ENCODE measurements at regions not wholly inside any gene's neighbourhood (a gene's known extent, or its start where the extent isn't known, plus 50 kb on each side); places are given as distances from the start of the nearest gene placed in this dataset.

DNA sequence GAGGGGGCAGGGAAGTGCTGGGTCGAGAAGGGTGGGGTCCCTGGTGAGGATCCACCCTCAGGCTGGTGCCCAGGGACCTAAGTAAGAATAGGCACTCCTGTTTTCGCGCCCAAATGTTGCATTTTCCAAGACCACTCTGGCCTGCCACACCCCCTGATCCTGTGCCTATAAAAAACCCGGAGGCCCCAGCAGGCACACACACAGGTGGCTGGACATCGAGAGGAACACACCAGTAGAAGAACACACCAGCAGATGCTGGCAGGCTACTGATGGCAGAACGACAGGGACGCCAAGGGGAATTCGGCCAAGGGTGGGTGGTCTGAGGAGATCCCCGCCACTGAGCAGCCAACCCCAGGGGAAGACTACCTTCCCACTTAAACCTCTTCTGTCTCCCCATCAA lies 633.9 kb upstream of the POT1 start:
- Histone ChIP-seq H3K9me1 (ENCODE audit: control insufficient read depth, extremely low read depth, insufficient read depth, low read length) (no peaks in the 10 kb centered on the region), H3K27me3 (ENCODE audit: control insufficient read depth, extremely low read depth, insufficient read depth, low read length) (no peaks in the 10 kb centered on the region), H3K36me3 (ENCODE audit: control insufficient read depth in 2 of 2, extremely low read depth in 1 of 2, insufficient read depth in 2 of 2, low read length in 2 of 2) (no peaks in the 10 kb centered on the region), H3K4me1 (ENCODE audit: control insufficient read depth, extremely low read depth, insufficient read depth, low read length) (no peaks in the 10 kb centered on the region), H3K4me3 (ENCODE audit: control insufficient read depth in 2 of 3, extremely low read depth in 1 of 3, insufficient read depth in 2 of 3, low read depth in 1 of 3, low read length in 3 of 3) (no peak overlapping the region), H3K9ac (ENCODE audit: control insufficient read depth, extremely low read depth, insufficient read depth, low read length) (no peak overlapping the region), H3K79me2 (ENCODE audit: control insufficient read depth, insufficient read depth, low read length) (no peaks in the 10 kb centered on the region), H3K4me2 (ENCODE audit: control insufficient read depth, extremely low read depth, insufficient read depth, low read depth, low read length) (no peak overlapping the region), H3K9me3 (ENCODE audit: control insufficient read depth, low read depth, low read length) (no peaks in the 10 kb centered on the region), H2AFZ (ENCODE audit: control insufficient read depth, low read length) (no peak overlapping the region), H4K20me1 (ENCODE audit: control insufficient read depth, extremely low read depth, insufficient read depth, low read length) (no peaks in the 10 kb centered on the region), H3K27ac (ENCODE audit: control insufficient read depth, insufficient read depth, low read length) (no peak overlapping the region)
- TF ChIP-seq, protein P1, sequence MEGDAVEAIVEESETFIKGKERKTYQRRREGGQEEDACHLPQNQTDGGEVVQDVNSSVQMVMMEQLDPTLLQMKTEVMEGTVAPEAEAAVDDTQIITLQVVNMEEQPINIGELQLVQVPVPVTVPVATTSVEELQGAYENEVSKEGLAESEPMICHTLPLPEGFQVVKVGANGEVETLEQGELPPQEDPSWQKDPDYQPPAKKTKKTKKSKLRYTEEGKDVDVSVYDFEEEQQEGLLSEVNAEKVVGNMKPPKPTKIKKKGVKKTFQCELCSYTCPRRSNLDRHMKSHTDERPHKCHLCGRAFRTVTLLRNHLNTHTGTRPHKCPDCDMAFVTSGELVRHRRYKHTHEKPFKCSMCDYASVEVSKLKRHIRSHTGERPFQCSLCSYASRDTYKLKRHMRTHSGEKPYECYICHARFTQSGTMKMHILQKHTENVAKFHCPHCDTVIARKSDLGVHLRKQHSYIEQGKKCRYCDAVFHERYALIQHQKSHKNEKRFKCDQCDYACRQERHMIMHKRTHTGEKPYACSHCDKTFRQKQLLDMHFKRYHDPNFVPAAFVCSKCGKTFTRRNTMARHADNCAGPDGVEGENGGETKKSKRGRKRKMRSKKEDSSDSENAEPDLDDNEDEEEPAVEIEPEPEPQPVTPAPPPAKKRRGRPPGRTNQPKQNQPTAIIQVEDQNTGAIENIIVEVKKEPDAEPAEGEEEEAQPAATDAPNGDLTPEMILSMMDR (optimal IDR thresholded peaks at IDR 0.05 in 1 of 3, IDR thresholded peaks at IDR 0.05 in 1 of 3, conservative IDR thresholded peaks at IDR 0.05 in 1 of 3; ENCODE audit: extremely low read depth in 1 of 3, insufficient read depth in 2 of 3, low read length in 3 of 3), result no peak
- TF ChIP-seq EZH2 (IDR thresholded peaks at IDR 0.05; ENCODE audit: low read length), result no peak
- no peak for DNase-seq (ENCODE audit: low read depth, low spot score)
- no peak for FAIRE-seq
- dilution Hi-C loops (cut with MboI; ENCODE audit: extremely low pct_ligation_motif_present, low sequenced_read_pairs), result no loop called here

DNA sequence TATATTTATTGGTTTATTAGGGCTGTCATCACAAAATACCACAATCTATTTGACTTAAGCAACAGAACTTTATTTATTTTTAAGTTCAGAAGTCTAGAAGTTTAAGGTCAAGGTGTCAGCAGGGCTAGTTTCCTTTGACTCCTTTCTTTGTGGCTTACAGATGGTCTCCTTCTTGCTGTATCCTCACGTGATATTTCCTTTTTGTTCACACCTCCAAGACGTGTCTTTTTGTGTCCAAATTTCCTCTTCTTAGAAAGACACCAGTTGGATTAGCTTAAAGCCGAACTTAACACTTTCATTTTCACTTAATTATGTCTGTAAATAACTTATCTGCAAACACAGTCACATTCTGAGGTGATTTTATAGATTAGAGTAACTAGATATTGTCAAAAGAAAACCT lies 631.4 kb upstream of the POT1 start:
- FAIRE-seq (no peak), DNase-seq (ENCODE audit: low read depth, low spot score) (no peak)
- Histone ChIP-seq H3K9me1 (ENCODE audit: control insufficient read depth, extremely low read depth, insufficient read depth, low read length) (no peaks in the 10 kb centered on the region), H4K20me1 (ENCODE audit: control insufficient read depth, extremely low read depth, insufficient read depth, low read length) (no peaks in the 10 kb centered on the region), H3K9me3 (ENCODE audit: control insufficient read depth, low read depth, low read length) (no peaks in the 10 kb centered on the region), H2AFZ (ENCODE audit: control insufficient read depth, low read length) (no peak overlapping the region), H3K4me1 (ENCODE audit: control insufficient read depth, extremely low read depth, insufficient read depth, low read length) (no peaks in the 10 kb centered on the region), H3K4me3 (ENCODE audit: control insufficient read depth in 2 of 3, extremely low read depth in 1 of 3, insufficient read depth in 2 of 3, low read depth in 1 of 3, low read length in 3 of 3) (no peak overlapping the region), H3K79me2 (ENCODE audit: control insufficient read depth, insufficient read depth, low read length) (no peaks in the 10 kb centered on the region), H3K9ac (ENCODE audit: control insufficient read depth, extremely low read depth, insufficient read depth, low read length) (no peak overlapping the region), H3K27me3 (ENCODE audit: control insufficient read depth, extremely low read depth, insufficient read depth, low read length) (no peaks in the 10 kb centered on the region), H3K27ac (ENCODE audit: control insufficient read depth, insufficient read depth, low read length) (no peak overlapping the region), H3K4me2 (ENCODE audit: control insufficient read depth, extremely low read depth, insufficient read depth, low read depth, low read length) (no peak overlapping the region), H3K36me3 (ENCODE audit: control insufficient read depth in 2 of 2, extremely low read depth in 1 of 2, insufficient read depth in 2 of 2, low read length in 2 of 2) (no peaks in the 10 kb centered on the region)
- dilution Hi-C loops (cut with MboI; ENCODE audit: extremely low pct_ligation_motif_present, low sequenced_read_pairs), result no loop called here
- no peak for TF ChIP-seq EZH2 (IDR thresholded peaks at IDR 0.05; ENCODE audit: low read length)
- TF ChIP-seq, protein P1 (optimal IDR thresholded peaks at IDR 0.05 in 1 of 3, IDR thresholded peaks at IDR 0.05 in 1 of 3, conservative IDR thresholded peaks at IDR 0.05 in 1 of 3; ENCODE audit: extremely low read depth in 1 of 3, insufficient read depth in 2 of 3, low read length in 3 of 3), result no peak

Data from keratinocyte (primary cell).